Thymus (tissue), 11 donors: ENCODE measurements at regions not wholly inside any gene's neighbourhood (a gene's known extent, or its start where the extent isn't known, plus 50 kb on each side); places are given as distances from the start of the nearest gene placed in this dataset.

Experiments
- DNase-seq, 9 donors: peaks; one replicate each; pipeline ENCODE4 v3.0.0-alpha.2; 2013; ENCODE audit warnings: low spot score in 9 of 9, low read depth in 6 of 9, missing footprints in 1 of 9
- H3K27ac ChIP-seq, 2 donors: one replicate each; pipeline ENCODE4 v1.5.1; 2013; ENCODE audit warnings: control low read depth in 1 of 2, low read depth in 1 of 2, low read length in 1 of 2, mild to moderate bottlenecking in 1 of 2, moderate library complexity in 1 of 2
- H3K27me3 ChIP-seq, 2 donors: one replicate each; pipeline ENCODE4 v1.5.1; 2013; ENCODE audit warnings: low read length in 1 of 2; ENCODE audit not compliant: control insufficient read depth in 2 of 2, insufficient read depth in 1 of 2
- H3K36me3 ChIP-seq, 2 donors: one replicate each; pipeline ENCODE4 v1.5.1; 2013; ENCODE audit warnings: low read length in 1 of 2, mild to moderate bottlenecking in 1 of 2, moderate library complexity in 1 of 2; ENCODE audit not compliant: control insufficient read depth in 2 of 2, insufficient read depth in 2 of 2
- H3K4me1 ChIP-seq, 2 donors: one replicate each; pipeline ENCODE4 v1.5.1; 2013; ENCODE audit warnings: low read length in 2 of 2; ENCODE audit not compliant: control insufficient read depth in 2 of 2, insufficient read depth in 2 of 2
- H3K4me3 ChIP-seq, 2 donors: one replicate each; pipeline ENCODE4 v1.5.1; 2013; ENCODE audit warnings: low read length in 2 of 2, control low read depth in 1 of 2, mild to moderate bottlenecking in 1 of 2
- H3K9me3 ChIP-seq, 2 donors: one replicate each; pipeline ENCODE4 v1.5.1; 2013; ENCODE audit warnings: low read length in 1 of 2, mild to moderate bottlenecking in 1 of 2; ENCODE audit not compliant: control insufficient read depth in 2 of 2, insufficient read depth in 1 of 2
- WGBS: extraction: QIAGEN DNeasy Blood & Tissue Kit; methylation state at CpG from one replicate; pipeline ENCODE4 v1.1.7; 2013; 5-methylcytosine and 5-hydroxymethylcytosine counted together
- donor health status: healthy.

- no peak for DNase-seq
Observed at GRCh38 chr7:46257761-46258448, 336.8 kb upstream of the IGFBP3 start.

GRCh38 chr7:46256870-46257661 lies 336.0 kb upstream of the IGFBP3 start:
- Histone ChIP-seq H3K4me3 (no peak overlapping the region), H3K9me3 (peaks cover 0 to 3% of the 10 kb centered on the region in 2 donors), H3K27ac (no peak overlapping the region), H3K27me3 (no peaks in the 10 kb centered on the region), H3K36me3 (no peaks in the 10 kb centered on the region), H3K4me1 (no peaks in the 10 kb centered on the region)
- DNase-seq, result no peak
- 82% methylated on average over 8 of the region's 8 CpGs for WGBS

More at GRCh38 chr7:46257761-46258448, 336.8 kb upstream of the IGFBP3 start:
- Histone ChIP-seq H3K4me3 (no peak overlapping the region), H3K36me3 (no peaks in the 10 kb centered on the region), H3K27ac (no peak overlapping the region), H3K9me3 (peaks cover 0 to 3% of the 10 kb centered on the region in 2 donors), H3K27me3 (no peaks in the 10 kb centered on the region), H3K4me1 (no peaks in the 10 kb centered on the region)
- 94% methylated on average over 3 of the region's 3 CpGs for WGBS

GRCh38 chr7:46253520-46253919 lies 332.4 kb upstream of the IGFBP3 start:
- H3K4me1 ChIP-seq, result no peaks in the 10 kb centered on the region
- H3K27ac ChIP-seq, result no peak overlapping the region
- WGBS, result 100% methylated on average over 1 of the region's 1 CpG
- no peaks in the 10 kb centered on the region for H3K9me3 ChIP-seq
- H3K36me3 ChIP-seq, result no peaks in the 10 kb centered on the region
- no peak overlapping the region for H3K4me3 ChIP-seq
- no peaks in the 10 kb centered on the region for H3K27me3 ChIP-seq
- no peak for DNase-seq

- H3K36me3 ChIP-seq, result no peaks in the 10 kb centered on the region
- H3K9me3 ChIP-seq, result no peaks in the 10 kb centered on the region
- no peaks in the 10 kb centered on the region for H3K4me1 ChIP-seq
- no peak overlapping the region for H3K27ac ChIP-seq
- DNase-seq, result no peak
- WGBS, result 91% methylated on average over 1 of the region's 1 CpG
- H3K27me3 ChIP-seq, result no peaks in the 10 kb centered on the region
- H3K4me3 ChIP-seq, result no peak overlapping the region
Observed at GRCh38 chr7:46247664-46248063, 326.6 kb upstream of the IGFBP3 start.

GRCh38 chr7:46245586-46246111 lies 324.6 kb upstream of the IGFBP3 start:
- Histone ChIP-seq H3K36me3 (no peaks in the 10 kb centered on the region), H3K27ac (no peak overlapping the region), H3K4me3 (no peak overlapping the region), H3K9me3 (no peaks in the 10 kb centered on the region), H3K27me3 (no peaks in the 10 kb centered on the region), H3K4me1 (no peaks in the 10 kb centered on the region)
- no peak for DNase-seq
- WGBS, result 50% methylated on average over 4 of the region's 4 CpGs

- Histone ChIP-seq H3K4me1 (no peaks in the 10 kb centered on the region), H3K27ac (no peak overlapping the region), H3K36me3 (no peaks in the 10 kb centered on the region), H3K9me3 (no peaks in the 10 kb centered on the region), H3K27me3 (no peaks in the 10 kb centered on the region), H3K4me3 (no peak overlapping the region)
- no peak for DNase-seq
- 95% methylated on average over 2 of the region's 2 CpGs for WGBS
Observed at GRCh38 chr7:46244757-46245156, 323.7 kb upstream of the IGFBP3 start.

GRCh38 chr7:46243406-46243805 lies 322.3 kb upstream of the IGFBP3 start:
- H3K9me3 ChIP-seq, result no peaks in the 10 kb centered on the region
- no peaks in the 10 kb centered on the region for H3K4me1 ChIP-seq
- no peak for DNase-seq
- H3K4me3 ChIP-seq, result no peak overlapping the region
- 52% methylated on average over 1 of the region's 1 CpG for WGBS
- no peaks in the 10 kb centered on the region for H3K27me3 ChIP-seq
- H3K36me3 ChIP-seq, result no peaks in the 10 kb centered on the region
- H3K27ac ChIP-seq, result no peak overlapping the region

- no peaks in the 10 kb centered on the region for H3K27me3 ChIP-seq
- no peak overlapping the region for H3K27ac ChIP-seq
- H3K36me3 ChIP-seq, result no peaks in the 10 kb centered on the region
- H3K9me3 ChIP-seq, result no peaks in the 10 kb centered on the region
- no peak overlapping the region for H3K4me3 ChIP-seq
- H3K4me1 ChIP-seq, result no peaks in the 10 kb centered on the region
- no peak for DNase-seq
- WGBS, result 92% methylated on average over 5 of the region's 5 CpGs
Observed at GRCh38 chr7:46239846-46240245, 318.8 kb upstream of the IGFBP3 start.

- DNase-seq, result no peak
Observed at GRCh38 chr7:46237466-46237865, 316.4 kb upstream of the IGFBP3 start.

More at GRCh38 chr7:46237466-46237865, 316.4 kb upstream of the IGFBP3 start:
- WGBS, result 95% methylated on average over 1 of the region's 1 CpG
- no peaks in the 10 kb centered on the region for H3K27me3 ChIP-seq
- no peaks in the 10 kb centered on the region for H3K9me3 ChIP-seq
- H3K4me1 ChIP-seq, result no peaks in the 10 kb centered on the region
- no peak overlapping the region for H3K27ac ChIP-seq
- no peaks in the 10 kb centered on the region for H3K36me3 ChIP-seq
- H3K4me3 ChIP-seq, result no peak overlapping the region
